Head of caudate nucleus (tissue), 42 donors: ENCODE measurements at regions not wholly inside any gene's neighbourhood (a gene's known extent, or its start where the extent isn't known, plus 50 kb on each side); places are given as distances from the start of the nearest gene placed in this dataset.

Experiments used
- DNase-seq, 42 donors: peaks; one replicate each; pipeline versions ENCODE4 v3.0.0 to v3.0.0-alpha.2; 2020 to 2021; ENCODE audit warnings: mixed read lengths in 7 of 42
- intact Hi-C: fragments of 100-400 bp; cut with DNase I; formaldehyde crosslinking; loops from one replicate; pipeline ENCODE4 v1.15.0; 2022

- intact Hi-C loops, result no loop called here
- DNase-seq, result no peak
Measured at GRCh38 chr15:62878070-62878469, 164.5 kb upstream of the TPM1 start.

DNA sequence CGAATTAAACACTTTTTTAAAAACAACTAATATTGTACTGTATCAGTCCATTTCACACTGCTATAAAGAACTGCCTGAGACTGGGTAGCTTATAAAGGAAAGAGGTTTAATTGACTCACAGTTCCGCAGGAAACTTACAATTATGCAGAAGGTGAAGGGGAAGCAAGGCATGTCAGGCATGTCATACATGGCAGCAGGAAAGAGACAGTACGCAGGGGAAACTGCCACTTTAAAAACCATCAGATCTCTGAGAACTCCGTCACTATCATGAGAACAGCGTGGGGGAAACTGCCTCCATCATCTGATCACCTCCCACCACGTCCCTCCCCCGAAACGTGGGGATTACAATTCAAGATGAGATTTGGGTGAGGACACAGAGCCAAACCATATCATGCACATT is 162.8 kb upstream of the TPM1 start:
- intact Hi-C loops, result no loop called here
- DNase-seq, result peak in 41 of 42 donors; percentile 22 to 82 (median 51)

DNA sequence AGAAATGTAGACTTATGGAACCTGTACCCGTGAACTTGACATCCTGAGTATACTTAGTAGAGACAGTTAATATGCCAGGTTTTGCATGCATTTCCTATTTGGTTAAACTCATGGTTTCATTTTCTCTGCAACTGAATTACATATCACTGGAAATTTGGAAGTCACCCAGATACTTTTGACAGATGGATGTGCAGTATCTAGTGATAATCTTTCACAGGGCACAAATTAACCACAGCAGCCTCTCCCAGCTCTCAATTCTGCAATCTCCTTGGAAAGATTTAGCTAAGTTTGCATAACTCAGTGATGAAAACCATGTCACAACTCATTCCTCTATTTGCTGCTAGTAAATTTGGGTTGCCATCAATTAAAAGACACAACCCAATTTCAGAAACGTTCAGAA is 162.3 kb upstream of the TPM1 start:
- DNase-seq, result peak in 2 of 42 donors; percentile 6 to 33
- intact Hi-C loops, result no loop called here

DNA sequence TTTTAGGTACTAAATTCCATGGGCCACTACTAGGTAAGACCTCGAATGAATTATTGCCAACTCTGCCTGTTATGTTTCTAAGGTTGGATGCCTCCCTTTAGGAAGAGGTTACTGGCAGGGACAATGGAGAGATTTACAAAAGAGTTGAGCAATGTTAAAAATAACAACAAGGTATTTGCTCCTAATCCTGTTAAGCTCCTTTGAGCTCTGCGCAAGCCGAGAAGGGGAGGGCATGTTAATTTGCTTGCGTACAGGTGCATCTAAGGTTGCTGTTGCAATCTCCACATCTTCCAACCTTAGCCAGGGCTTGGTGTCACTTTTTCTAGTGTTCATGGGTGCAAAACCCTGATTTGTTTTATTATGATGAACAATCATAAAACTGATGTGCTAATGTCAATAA is 161.5 kb upstream of the TPM1 start:
- intact Hi-C loops, result no loop called here
- no peak for DNase-seq

- intact Hi-C loops, result no loop called here
- DNase-seq, result no peak
Measured at GRCh38 chr15:62883938-62884479, 158.5 kb upstream of the TPM1 start.

- peak in 21 of 42 donors; percentile 12 to 58 (median 30) for DNase-seq
- intact Hi-C loops, result no loop called here
Measured at GRCh38 chr15:62886431-62887071, 156.0 kb upstream of the TPM1 start.

DNA sequence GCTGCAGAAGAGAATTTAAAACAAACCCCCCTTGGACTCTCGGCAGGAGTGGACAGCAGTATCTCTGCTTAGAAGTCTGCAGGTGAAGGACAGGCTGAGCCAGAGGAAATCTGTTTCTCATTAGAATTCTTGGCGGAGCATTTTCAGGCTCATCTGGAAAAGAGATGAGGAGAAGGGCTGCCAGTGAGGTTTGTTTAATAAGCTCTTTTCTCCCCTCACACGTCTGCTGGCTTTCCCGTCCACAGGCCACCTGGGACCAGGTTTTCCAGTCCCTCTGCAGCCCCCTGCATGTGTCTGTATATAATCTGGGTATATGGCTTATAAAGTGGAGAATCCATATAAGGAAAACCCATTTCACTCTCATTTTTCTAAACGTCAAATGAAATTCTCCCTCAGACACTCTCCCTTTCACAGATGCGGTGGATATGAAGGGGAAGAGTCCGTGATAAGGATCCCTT is 155.4 kb upstream of the TPM1 start:
- intact Hi-C loops, result no loop called here
- no peak for DNase-seq

- no peak for DNase-seq
- intact Hi-C loops, result no loop called here
Measured at GRCh38 chr15:62888623-62889022, 153.9 kb upstream of the TPM1 start.

- intact Hi-C loops, result no loop called here
- no peak for DNase-seq
Measured at GRCh38 chr15:62889141-62889661, 153.3 kb upstream of the TPM1 start.

DNA sequence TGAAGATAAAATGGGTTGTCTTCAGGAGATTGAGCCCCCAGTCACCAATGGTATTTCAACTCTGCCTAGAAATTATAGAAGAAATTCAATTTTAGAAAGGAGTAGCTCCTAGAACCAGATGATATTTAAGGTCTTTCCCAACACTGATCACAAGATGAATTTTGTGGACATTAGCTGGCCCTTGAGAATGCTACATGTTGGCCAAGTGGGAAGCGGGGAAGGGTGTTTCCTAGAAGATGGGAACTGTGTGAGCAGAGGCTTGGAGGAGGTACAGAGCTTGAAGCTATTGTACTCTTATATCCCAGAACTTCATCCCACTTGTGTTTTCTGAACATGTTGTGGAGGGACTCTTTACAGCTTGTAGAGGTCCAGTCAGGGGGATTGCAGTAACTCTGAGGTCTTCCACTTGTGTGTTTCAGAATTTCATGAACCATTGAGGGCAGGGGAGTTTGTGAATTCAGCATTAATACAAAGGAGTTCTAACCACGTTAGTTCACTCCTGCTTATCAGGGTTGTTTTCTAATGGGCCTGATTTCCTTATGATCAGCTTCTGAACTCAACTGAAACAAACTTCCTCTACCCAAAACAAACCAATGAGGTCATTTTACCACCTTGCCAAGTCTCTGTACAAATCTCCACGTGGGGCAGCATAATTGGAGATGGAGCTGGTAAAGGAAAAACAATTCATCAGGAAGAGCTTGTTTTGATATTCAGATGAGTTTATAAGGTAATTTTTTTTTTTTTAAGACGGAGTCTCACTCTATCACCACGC is 152.6 kb upstream of the TPM1 start:
- intact Hi-C loops, result no loop called here
- no peak for DNase-seq

GRCh38 chr15:62894322-62895085 is 148.0 kb upstream of the TPM1 start:
- DNase-seq, result no peak
- intact Hi-C loops, result no loop called here

GRCh38 chr15:62895139-62895866 is 147.2 kb upstream of the TPM1 start:
- intact Hi-C loops, result no loop called here
- no peak for DNase-seq

DNA sequence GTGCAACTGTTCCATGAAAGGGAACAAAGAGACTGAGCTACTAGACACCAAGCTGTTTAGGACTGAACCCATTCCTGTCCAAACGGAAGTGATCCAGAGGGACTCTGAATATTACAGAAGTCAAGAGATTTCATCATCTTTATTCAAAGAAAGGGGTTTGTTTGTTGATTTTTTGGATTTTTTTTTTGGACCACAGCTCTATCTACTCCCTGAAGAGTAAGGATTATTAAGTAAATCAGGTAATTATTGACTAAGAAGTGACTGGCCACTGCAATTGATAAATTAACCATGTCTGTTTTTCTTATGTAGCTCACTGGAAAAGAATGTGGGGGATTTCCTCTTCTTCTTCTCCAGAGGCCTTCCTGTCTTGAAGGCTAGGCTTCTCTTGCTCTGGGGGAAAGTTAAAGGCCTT is 146.6 kb upstream of the TPM1 start:
- intact Hi-C loops, result no loop called here
- DNase-seq, result no peak

DNA sequence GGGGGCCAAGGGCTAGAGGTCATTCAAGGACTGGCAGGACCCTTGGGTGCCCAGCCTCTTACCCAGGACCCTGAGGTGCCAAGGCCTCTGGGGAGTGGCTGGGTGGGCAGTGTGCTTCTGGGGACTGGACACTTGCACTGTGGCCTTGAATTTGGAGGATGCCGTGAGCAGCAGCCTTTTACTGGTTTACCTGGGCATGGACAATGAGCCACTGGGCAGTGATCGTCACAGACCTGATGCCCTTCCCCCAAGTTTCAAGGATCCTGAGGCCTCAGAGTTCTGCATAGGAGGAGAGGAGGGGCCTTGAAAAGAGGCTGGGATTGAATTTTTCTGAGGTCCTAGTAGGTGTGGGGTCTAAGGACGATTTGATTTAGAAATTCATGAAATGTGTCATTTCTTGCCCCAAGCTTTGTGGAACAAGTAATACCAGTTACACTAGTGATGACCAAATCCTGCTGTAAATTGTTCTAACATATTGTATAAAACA is 146.1 kb upstream of the TPM1 start:
- DNase-seq, result no peak

DNA sequence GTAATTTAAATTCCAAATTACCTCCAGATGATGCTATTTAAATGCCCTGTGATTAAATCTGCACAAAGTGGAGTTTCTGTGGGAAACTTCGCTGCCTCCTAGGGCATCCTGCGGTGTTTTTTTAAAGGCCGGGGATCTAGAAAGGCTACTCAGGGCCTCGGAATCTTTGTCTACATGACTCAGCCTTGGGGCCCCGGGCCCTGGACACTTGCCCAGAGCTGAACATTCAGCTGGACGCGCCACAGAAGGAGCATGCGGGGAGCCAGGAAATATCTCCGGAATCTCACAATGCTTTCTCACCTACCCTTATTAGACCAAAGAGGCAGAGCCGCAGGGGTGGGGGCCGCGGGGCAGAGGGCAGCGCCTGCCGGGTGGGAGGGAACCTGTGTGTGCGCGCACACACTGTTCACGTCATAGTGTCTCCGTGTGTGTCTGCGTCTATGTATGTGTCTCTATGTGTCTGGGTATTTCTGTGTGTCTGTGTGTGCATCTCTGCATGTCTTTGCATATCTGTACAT is 145.5 kb upstream of the TPM1 start:
- intact Hi-C loops, result no loop called here
- DNase-seq, result peak in 33 of 42 donors; percentile 7 to 77 (median 28)

More for the DNA sequence above, 146.1 kb upstream of the TPM1 start:
- intact Hi-C loops, result no loop called here

DNA sequence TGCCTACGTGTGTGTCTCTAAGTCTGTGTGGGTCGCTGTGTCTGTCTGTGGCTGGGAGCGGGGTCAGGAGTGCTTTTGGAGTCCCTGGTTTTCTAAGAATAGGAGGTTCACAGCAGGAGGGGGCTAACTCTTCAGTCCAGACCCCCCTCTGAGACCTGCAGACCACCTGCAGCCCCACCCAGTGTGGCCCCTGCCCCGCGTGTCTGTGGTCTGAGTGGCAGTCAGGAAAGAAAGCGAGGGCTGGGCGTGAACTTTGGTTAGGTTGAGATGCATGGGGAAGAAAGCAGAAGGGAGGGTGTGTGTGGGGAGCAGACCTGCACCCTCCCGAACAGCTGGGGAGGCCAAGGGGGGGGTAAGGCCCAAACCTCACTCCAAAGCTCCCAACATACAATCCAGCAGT is 144.9 kb upstream of the TPM1 start:
- no peak for DNase-seq
- intact Hi-C loops, result no loop called here

DNA sequence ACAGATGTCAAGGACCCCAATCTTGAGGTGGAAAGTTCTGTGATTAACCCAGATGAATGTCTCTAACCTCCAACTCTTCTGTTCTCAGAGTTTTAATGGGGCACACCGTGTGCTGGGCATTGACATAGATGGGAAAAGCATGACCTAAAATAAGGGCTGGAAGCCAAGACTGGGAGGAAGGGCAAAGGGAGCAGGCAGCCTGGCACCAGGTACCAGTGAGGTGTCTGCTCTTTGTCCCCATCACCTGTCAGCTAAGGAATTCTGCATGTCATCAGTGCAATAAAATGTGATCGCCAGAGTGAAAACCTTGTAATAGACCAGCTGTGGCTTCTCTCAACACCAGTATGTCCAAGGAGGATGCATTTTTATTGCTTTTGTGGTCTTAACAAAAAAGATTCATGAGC is 143.5 kb upstream of the TPM1 start:
- intact Hi-C loops, result no loop called here
- DNase-seq, result no peak

GRCh38 chr15:62900071-62900802 is 142.3 kb upstream of the TPM1 start:
- DNase-seq, result no peak
- intact Hi-C loops, result no loop called here
